Mesenchymal stem cell (in vitro differentiated cells and primary cell): ENCODE measurements at regions not wholly inside any gene's neighbourhood (a gene's known extent, or its start where the extent isn't known, plus 50 kb on each side); places are given as distances from the start of the nearest gene placed in this dataset.
A peak's percentile ranks its signal among the peaks of the same experiment; 100 is the strongest.

Experiments used
- DNase-seq: peaks from one replicate; pipeline ENCODE4 v3.0.0-alpha.2; 2013
- H2AFZ ChIP-seq: one replicate; pipeline ENCODE4 v1.6.1; 2013; ENCODE audit warnings: low read depth, mild to moderate bottlenecking, control low read depth, inconsistent platforms, low read length, moderate library complexity
- H2AK5ac ChIP-seq: 2 replicates; pipeline ENCODE4 v1.6.1; 2013; ENCODE audit warnings: low read length, moderate library complexity, mild to moderate bottlenecking, inconsistent platforms; ENCODE audit not compliant: severe bottlenecking
- H2BK120ac ChIP-seq: one replicate; pipeline ENCODE4 v1.6.1; 2013; ENCODE audit warnings: low read depth, mild to moderate bottlenecking, inconsistent platforms, low read length, moderate library complexity
- H2BK12ac ChIP-seq, 2 experiments: one replicate each; pipeline ENCODE4 v1.6.1; 2013; ENCODE audit warnings: inconsistent platforms in 2 of 2, low read length in 2 of 2, mild to moderate bottlenecking in 2 of 2, moderate library complexity in 2 of 2, control low read depth in 1 of 2
- H2BK15ac ChIP-seq: one replicate; pipeline ENCODE4 v1.6.1; 2013; ENCODE audit warnings: mild to moderate bottlenecking, low read depth, inconsistent platforms; ENCODE audit not compliant: poor library complexity, severe bottlenecking
- H2BK5ac ChIP-seq: 2 replicates; pipeline ENCODE4 v1.6.1; 2013; ENCODE audit warnings: low read depth, mild to moderate bottlenecking, low read length, control low read depth, inconsistent platforms; ENCODE audit not compliant: poor library complexity, severe bottlenecking
- H3K14ac ChIP-seq, 2 experiments: one replicate each; pipeline ENCODE4 v1.6.1; 2013; ENCODE audit warnings: inconsistent platforms in 2 of 2, low read length in 2 of 2, control low read depth in 1 of 2, mild to moderate bottlenecking in 1 of 2, moderate library complexity in 1 of 2
- H3K18ac ChIP-seq, 2 experiments: one replicate each; pipeline ENCODE4 v1.6.1; 2013; ENCODE audit warnings: inconsistent platforms in 2 of 2, low read length in 2 of 2, control low read depth in 1 of 2, low read depth in 1 of 2, mild to moderate bottlenecking in 1 of 2
- H3K23ac ChIP-seq, 2 experiments: one replicate each; pipeline ENCODE4 v1.6.1; 2013; ENCODE audit warnings: inconsistent platforms in 2 of 2, low read length in 2 of 2, mild to moderate bottlenecking in 2 of 2, moderate library complexity in 2 of 2, control low read depth in 1 of 2
- H3K27ac ChIP-seq: 2 replicates; pipeline ENCODE4 v1.5.1; 2013; ENCODE audit warnings: mild to moderate bottlenecking, moderate library complexity, low read length, control low read depth, inconsistent platforms; ENCODE audit not compliant: poor library complexity, severe bottlenecking
- H3K27me3 ChIP-seq, 2 experiments: 2 replicates each; pipeline versions ENCODE4 v1.6.1 to v1.7.0; 2013; ENCODE audit warnings: low read length in 2 of 2, mild to moderate bottlenecking in 2 of 2, moderate library complexity in 2 of 2, control low read depth in 1 of 2, inconsistent platforms in 1 of 2; ENCODE audit not compliant: control insufficient read depth in 1 of 2, insufficient read depth in 1 of 2
- H3K36me3 ChIP-seq, 2 experiments: 2 replicates each; pipeline versions ENCODE4 v1.6.1 to v1.7.0; 2013; ENCODE audit warnings: low read length in 2 of 2, control low read depth in 1 of 2, inconsistent platforms in 1 of 2, low read depth in 1 of 2, mild to moderate bottlenecking in 1 of 2; ENCODE audit not compliant: insufficient read depth in 2 of 2, control insufficient read depth in 1 of 2
- H3K4ac ChIP-seq, 2 experiments: one replicate each; pipeline ENCODE4 v1.6.1; 2013; ENCODE audit warnings: inconsistent platforms in 2 of 2, low read length in 2 of 2, mild to moderate bottlenecking in 2 of 2, moderate library complexity in 2 of 2, control low read depth in 1 of 2, low read depth in 1 of 2
- H3K4me1 ChIP-seq: 2 replicates; pipeline ENCODE4 v1.6.1; 2013; ENCODE audit warnings: low read depth, low read length, control low read depth; ENCODE audit not compliant: control insufficient read depth, insufficient read depth
- H3K4me2 ChIP-seq: 2 replicates; pipeline ENCODE4 v1.6.1; 2013; ENCODE audit warnings: low read length, mild to moderate bottlenecking, inconsistent platforms; ENCODE audit not compliant: poor library complexity, severe bottlenecking
- H3K4me3 ChIP-seq, 2 experiments: 2 replicates each; pipeline versions ENCODE4 v1.5.1 to v1.7.0; 2013; ENCODE audit warnings: low read length in 2 of 2, mild to moderate bottlenecking in 2 of 2, control low read depth in 1 of 2, low read depth in 1 of 2; ENCODE audit not compliant: insufficient read depth in 1 of 2
- H3K79me1 ChIP-seq: replicated peaks from 2 replicates; pipeline ENCODE4 v1.6.1; 2013; ENCODE audit warnings: mild to moderate bottlenecking, control low read depth, low read length, inconsistent platforms; ENCODE audit not compliant: poor library complexity, severe bottlenecking
- H3K9ac ChIP-seq: 2 replicates; pipeline ENCODE4 v1.7.0; 2013; ENCODE audit warnings: mild to moderate bottlenecking, low read length, moderate library complexity
- H3K9me3 ChIP-seq: 2 replicates; pipeline ENCODE4 v1.7.0; 2013; ENCODE audit warnings: mild to moderate bottlenecking, low read length; ENCODE audit not compliant: control insufficient read depth
- H4K8ac ChIP-seq: one replicate; pipeline ENCODE4 v1.6.1; 2013; ENCODE audit warnings: inconsistent platforms, mild to moderate bottlenecking, low read length, moderate library complexity
- H4K91ac ChIP-seq: one replicate; pipeline ENCODE4 v1.6.1; 2013; ENCODE audit warnings: mild to moderate bottlenecking, low read length, inconsistent platforms
- WGBS: methylation state at CpG from one replicate; pipeline ENCODE4 v1.1.7; 2013; ENCODE audit warnings: mixed read lengths; 5-methylcytosine and 5-hydroxymethylcytosine counted together

DNA sequence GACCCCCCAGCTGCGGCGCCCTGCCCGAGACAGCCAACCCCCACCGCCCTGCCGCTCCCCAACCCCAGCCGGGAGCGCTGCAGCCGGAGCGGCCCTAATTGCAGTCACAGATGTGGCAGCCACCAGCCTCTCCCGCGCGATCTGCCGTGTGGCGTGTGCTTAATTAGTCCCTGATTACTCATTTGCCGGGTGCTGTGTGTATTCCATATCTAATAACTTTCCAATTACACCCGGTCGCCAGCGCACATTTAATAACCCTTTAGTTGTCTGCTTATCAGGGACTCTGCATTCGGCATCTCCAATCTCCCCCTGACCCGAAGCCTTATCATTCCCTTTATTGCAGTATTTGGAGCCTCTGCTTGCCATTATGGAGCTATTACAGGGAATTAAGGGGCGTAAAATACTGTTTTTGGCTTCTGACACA is 236.7 kb upstream of the CIBAR2 start:
- Histone ChIP-seq H3K9ac (no peak overlapping the region), H3K79me1 (peaks cover 20% of the 10 kb centered on the region)
- 88% methylated on average over 21 of the region's 21 CpGs for WGBS

DNA sequence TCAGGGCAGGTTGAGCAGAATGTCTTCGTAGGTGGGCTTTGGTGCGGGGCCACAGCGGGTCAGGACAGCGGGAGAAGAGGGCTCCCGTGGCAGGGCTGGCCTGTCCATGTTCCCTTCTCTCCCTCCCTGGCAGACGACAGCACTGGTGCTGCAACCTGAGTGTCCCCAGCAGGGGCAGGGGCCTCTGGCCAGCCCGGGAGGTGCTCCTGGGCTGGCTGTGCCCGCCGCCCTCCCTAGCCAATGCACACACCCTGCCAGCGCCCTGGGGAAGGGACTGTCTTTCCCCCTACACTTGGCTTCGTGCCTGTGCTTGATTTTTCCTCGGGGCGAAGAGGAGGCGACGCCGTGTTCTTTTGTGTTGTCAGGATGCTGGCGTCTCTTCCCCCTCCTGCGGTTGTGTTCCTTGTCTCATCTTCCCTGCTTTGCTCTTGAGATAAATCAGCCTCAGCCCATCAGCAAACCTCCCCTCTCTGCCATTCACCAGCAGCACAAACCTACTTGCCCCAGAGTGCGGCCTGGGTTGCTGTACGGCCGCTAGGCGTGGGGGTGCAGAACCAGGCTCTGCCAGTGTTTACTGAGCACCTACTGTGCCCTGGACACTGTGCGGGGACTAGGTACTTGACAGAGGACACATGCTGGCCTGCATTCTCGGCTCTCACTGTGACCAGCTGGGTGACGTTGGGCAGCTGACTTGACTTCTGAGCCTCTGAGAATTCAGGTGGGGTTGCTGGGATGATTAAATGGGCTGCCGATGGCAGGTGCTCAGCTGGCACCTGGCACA is 237.3 kb upstream of the CIBAR2 start:
- WGBS = 85% methylated on average over 26 of the region's 26 CpGs

More for the DNA sequence above, 236.7 kb upstream of the CIBAR2 start:
- Histone ChIP-seq H2AFZ (no peak overlapping the region), H4K8ac (peak overlapping the region; percentile 32), H2AK5ac (no peak overlapping the region), H3K23ac (no peak overlapping the region), H2BK5ac (no peak overlapping the region), H2BK120ac (peak overlapping the region; percentile 56), H3K9me3 (no peaks in the 10 kb centered on the region), H3K27ac (no peak overlapping the region), H4K91ac (peak overlapping the region; percentile 97), H3K4ac (peak overlapping the region; percentile 80 to 83), H3K4me2 (no peak overlapping the region), H3K4me1 (peaks cover 15% of the 10 kb centered on the region), H3K18ac (peak overlapping the region; percentile 46 to 98), H3K36me3 (no peaks in the 10 kb centered on the region), H3K27me3 (no peaks in the 10 kb centered on the region), H2BK15ac (peak overlapping the region; percentile 13), H3K4me3 (no peak overlapping the region), H2BK12ac (peak overlapping the region; percentile 6 to 100), H3K14ac (peak overlapping the region in 1 of 2 experiments; percentile 57)
- no peak for DNase-seq

DNA sequence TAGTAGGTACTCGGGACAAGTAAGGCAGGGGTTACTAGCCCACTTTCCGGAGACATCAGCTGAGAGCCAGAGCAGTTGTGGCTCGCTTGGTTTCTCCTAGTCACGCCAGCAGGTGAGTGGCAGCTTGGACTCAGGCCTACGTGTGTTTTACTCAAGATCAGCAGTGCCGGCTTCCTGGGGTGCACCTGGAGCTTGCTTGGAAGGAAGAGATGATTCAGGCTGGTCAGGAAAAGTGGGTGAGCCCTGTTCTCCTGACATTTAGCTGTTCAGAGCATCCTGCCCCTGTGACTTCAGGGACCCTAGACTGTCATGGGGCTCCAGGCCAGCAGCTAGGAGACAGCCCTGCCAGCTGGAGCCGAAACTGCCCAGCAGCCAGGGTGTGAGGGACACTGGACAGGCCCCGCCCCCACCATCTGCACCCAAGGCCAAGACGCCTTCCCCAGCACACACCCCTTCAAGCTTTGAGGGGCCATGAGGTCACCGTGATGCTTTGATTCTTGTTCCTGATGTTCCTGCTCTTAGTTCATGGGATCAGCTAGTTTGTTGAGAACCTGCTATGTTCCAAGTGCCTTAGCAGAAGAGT is 238.0 kb upstream of the CIBAR2 start:
- Histone ChIP-seq H3K4me2 (no peak overlapping the region), H3K9ac (no peak overlapping the region), H2AK5ac (peak overlapping the region; percentile 84), H3K27me3 (no peaks in the 10 kb centered on the region), H2BK15ac (peak overlapping the region; percentile 56), H3K4ac (peak overlapping the region; percentile 83 to 93), H3K4me1 (peaks cover 25% of the 10 kb centered on the region), H2BK120ac (peak overlapping the region; percentile 77), H3K14ac (peak overlapping the region in 1 of 2 experiments; percentile 94), H4K91ac (peak overlapping the region; percentile 97), H3K79me1 (peaks cover 19% of the 10 kb centered on the region), H2BK12ac (peak overlapping the region; percentile 83 to 100), H3K9me3 (no peaks in the 10 kb centered on the region), H3K23ac (no peak overlapping the region), H3K27ac (no peak overlapping the region), H4K8ac (peak overlapping the region; percentile 89), H3K18ac (peak overlapping the region; percentile 93 to 98), H3K36me3 (no peaks in the 10 kb centered on the region), H2BK5ac (no peak overlapping the region), H3K4me3 (no peak overlapping the region), H2AFZ (no peak overlapping the region)
- 86% methylated on average over 9 of the region's 10 CpGs for WGBS
- no peak for DNase-seq

More for the DNA sequence above, 237.3 kb upstream of the CIBAR2 start:
- no peaks in the 10 kb centered on the region for H3K36me3 ChIP-seq
- H3K4ac ChIP-seq = peak overlapping the region; percentile 83 to 93
- H3K27ac ChIP-seq = no peak overlapping the region
- peak overlapping the region; percentile 93 to 98 for H3K18ac ChIP-seq
- no peak overlapping the region for H3K9ac ChIP-seq
- peak overlapping the region; percentile 83 to 100 for H2BK12ac ChIP-seq
- no peak overlapping the region for H3K4me3 ChIP-seq
- H3K4me1 ChIP-seq = peaks cover 19% of the 10 kb centered on the region
- peak overlapping the region; percentile 55 for H2BK120ac ChIP-seq
- H3K9me3 ChIP-seq = no peaks in the 10 kb centered on the region
- H3K4me2 ChIP-seq = no peak overlapping the region
- no peak overlapping the region for H2AFZ ChIP-seq
- peak overlapping the region; percentile 4 for H2BK15ac ChIP-seq
- no peak overlapping the region for H2AK5ac ChIP-seq
- no peak for DNase-seq
- H4K91ac ChIP-seq = peak overlapping the region; percentile 97
- H4K8ac ChIP-seq = peak overlapping the region; percentile 89
- no peak overlapping the region for H2BK5ac ChIP-seq
- H3K23ac ChIP-seq = no peak overlapping the region
- H3K79me1 ChIP-seq = peaks cover 19% of the 10 kb centered on the region
- H3K27me3 ChIP-seq = no peaks in the 10 kb centered on the region
- H3K14ac ChIP-seq = peak overlapping the region in 1 of 2 experiments; percentile 94

DNA sequence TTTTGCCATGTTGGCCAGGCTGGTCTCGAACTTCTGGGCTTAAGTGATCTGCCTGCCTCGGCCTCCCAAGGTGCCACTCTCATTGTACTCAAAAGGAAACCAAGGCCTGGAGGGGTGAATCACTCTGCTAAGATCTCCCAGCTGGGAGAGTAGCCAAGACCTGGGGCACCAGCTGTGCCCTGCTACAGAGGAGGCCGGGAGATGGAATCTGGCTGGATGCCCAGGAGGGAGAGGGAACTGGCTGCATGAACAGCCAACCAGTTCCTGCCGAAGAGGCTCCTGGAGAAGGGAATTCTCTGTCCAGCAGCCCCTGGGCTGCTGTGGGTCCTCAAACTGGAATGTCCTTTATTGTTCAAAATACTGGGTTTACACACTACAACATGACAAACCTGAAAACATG is 238.7 kb upstream of the CIBAR2 start:
- H2AK5ac ChIP-seq = no peak overlapping the region
- peak overlapping the region; percentile 57 for H2BK120ac ChIP-seq
- peaks cover 17% of the 10 kb centered on the region for H3K79me1 ChIP-seq
- H3K4me1 ChIP-seq = peaks cover 27% of the 10 kb centered on the region
- no peaks in the 10 kb centered on the region for H3K27me3 ChIP-seq
- H3K9me3 ChIP-seq = no peaks in the 10 kb centered on the region
- H3K14ac ChIP-seq = no peak overlapping the region
- no peak overlapping the region for H2BK12ac ChIP-seq
- H3K9ac ChIP-seq = no peak overlapping the region
- H3K18ac ChIP-seq = no peak overlapping the region
- H4K8ac ChIP-seq = peak overlapping the region; percentile 7
- H3K4me2 ChIP-seq = no peak overlapping the region
- H3K27ac ChIP-seq = peak overlapping the region; percentile 67
- H3K23ac ChIP-seq = no peak overlapping the region
- no peak overlapping the region for H2AFZ ChIP-seq
- H3K4ac ChIP-seq = peak overlapping the region; percentile 24 to 25
- H4K91ac ChIP-seq = peak overlapping the region; percentile 57
- H3K4me3 ChIP-seq = no peak overlapping the region
- peak; percentile 95 for DNase-seq
- no peak overlapping the region for H2BK15ac ChIP-seq
- no peaks in the 10 kb centered on the region for H3K36me3 ChIP-seq
- no peak overlapping the region for H2BK5ac ChIP-seq
- 12% methylated on average over 4 of the region's 4 CpGs for WGBS
